PC-9 (cell line): ENCODE measurements at regions not wholly inside any gene's neighbourhood (a gene's known extent, or its start where the extent isn't known, plus 50 kb on each side); places are given as distances from the start of the nearest gene placed in this dataset.
A peak's percentile ranks its signal among the peaks of the same experiment; 100 is the strongest.

Experiments
- BruUV-seq: library from RNA; stranded (reverse); fragments of 400-500 nt; replicated peaks from 2 replicates; lab custom pipeline; 2021; lab: Mats Ljungman, UMichigan
- CTCF ChIA-PET: fragments of 300-600 bp; sonication (Branson Sonifier 250); formaldehyde crosslinking; loops from one replicate; lab custom pipeline; 2022; ENCODE audit warnings: antibody characterized with exemption; lab: Charles Lee
- POLR2A ChIA-PET: fragments of 300-600 bp; sonication (Branson Sonifier 250); formaldehyde crosslinking; loops from one replicate; lab custom pipeline; 2022; ENCODE audit warnings: antibody characterized with exemption; ENCODE audit not compliant: unreplicated experiment; lab: Charles Lee
- DNase-seq, 2 experiments: peaks; one replicate each; pipeline versions ENCODE4 v3.0.0 to v3.0.0-alpha.2; 2015 to 2022; ENCODE audit warnings: mixed read lengths in 1 of 2
- H2AFZ ChIP-seq: fragments of 200-600 bp; sonication (generic); 2 replicates; pipeline ENCODE4 v1.8.1; 2017; ENCODE audit warnings: antibody characterized with exemption
- H3F3A ChIP-seq: fragments of 200-600 bp; sonication (generic); 2 replicates; pipeline ENCODE4 v1.8.1; 2017; ENCODE audit warnings: antibody characterized with exemption, mild to moderate bottlenecking, low read depth; ENCODE audit not compliant: insufficient read depth
- H3K27ac ChIP-seq: fragments of 200-600 bp; sonication (generic); 2 replicates; pipeline ENCODE4 v1.6.1; 2016; ENCODE audit warnings: mixed run types
- H3K27me3 ChIP-seq: fragments of 200-600 bp; sonication (generic); 2 replicates; pipeline ENCODE4 v1.6.1; 2016; ENCODE audit warnings: low read depth, mixed run types; ENCODE audit not compliant: insufficient read depth
- H3K36me3 ChIP-seq: fragments of 200-600 bp; sonication (generic); 2 replicates; pipeline ENCODE4 v1.6.1; 2016; ENCODE audit warnings: low read depth, mixed run types
- H3K4me1 ChIP-seq: fragments of 200-600 bp; sonication (generic); replicated peaks from 2 replicates; pipeline ENCODE4 v1.6.1; 2016; ENCODE audit warnings: mixed run types; ENCODE audit not compliant: insufficient read depth
- H3K4me2 ChIP-seq: fragments of 200-600 bp; sonication (generic); 2 replicates; pipeline ENCODE4 v1.6.1; 2017; ENCODE audit warnings: mixed run types
- H3K4me3 ChIP-seq: fragments of 200-600 bp; sonication (generic); 2 replicates; pipeline ENCODE4 v1.6.1; 2016; ENCODE audit warnings: mixed run types
- H3K79me2 ChIP-seq: fragments of 200-600 bp; sonication (generic); 2 replicates; pipeline ENCODE4 v1.6.1; 2017; ENCODE audit warnings: low read depth, mixed run types
- H3K9me2 ChIP-seq: fragments of 200-600 bp; sonication (generic); 2 replicates; pipeline ENCODE4 v1.8.1; 2017; ENCODE audit warnings: mild to moderate bottlenecking; ENCODE audit not compliant: insufficient read depth
- H3K9me3 ChIP-seq: fragments of 200-600 bp; sonication (generic); 2 replicates; pipeline ENCODE4 v1.8.1; 2016; ENCODE audit warnings: low read depth; ENCODE audit not compliant: insufficient read depth
- H4K20me1 ChIP-seq: fragments of 200-600 bp; sonication (generic); 2 replicates; pipeline ENCODE4 v1.8.1; 2017; ENCODE audit not compliant: insufficient read depth
- CTCF ChIP-seq: fragments of 200-600 bp; sonication (generic); conservative IDR thresholded peaks from 2 replicates; pipeline ENCODE4 v1.6.1; 2017; ENCODE audit warnings: mixed run types, antibody characterized with exemption, mild to moderate bottlenecking, moderate library complexity
- EZH2 ChIP-seq: fragments of 200-600 bp; sonication (generic); IDR thresholded peaks from 2 replicates; pipeline ENCODE4 v1.8.0; 2017; ENCODE audit warnings: antibody characterized with exemption, low read depth
- intact Hi-C: fragments of 100-400 bp; cut with micrococcal nuclease; formaldehyde crosslinking; loops from one replicate; pipeline ENCODE4 v1.10.0; 2022; ENCODE audit not compliant: unreplicated experiment

- H3F3A ChIP-seq = no peaks in the 10 kb centered on the region
- peaks cover 6% of the 10 kb centered on the region; the same call in 1 of the 2 replicates for H3K9me2 ChIP-seq
- ChIA-PET CTCF (no interaction called here), POLR2A (interaction anchor here (0.6 kb wide), 1 partner anchor 285 kb away, joined by 3 read pairs; no protein-coding TSS in a partner anchor)
- H3K36me3 ChIP-seq = no peaks in the 10 kb centered on the region
- H3K4me3 ChIP-seq = no peak overlapping the region
- H3K4me2 ChIP-seq = no peak overlapping the region
- no TSS peak for BruUV-seq
- no peak for DNase-seq
- no peaks in the 10 kb centered on the region; the same call in 1 of the 2 replicates for H4K20me1 ChIP-seq
- no peaks in the 10 kb centered on the region; the same call in 1 of the 2 replicates for H3K9me3 ChIP-seq
- intact Hi-C loops = no loop called here
- H2AFZ ChIP-seq = no peak overlapping the region
- H3K79me2 ChIP-seq = no peaks in the 10 kb centered on the region
- H3K4me1 ChIP-seq = no peaks in the 10 kb centered on the region
- H3K27ac ChIP-seq = no peak overlapping the region
- TF ChIP-seq CTCF (no peak), EZH2 (no peak)
- no peaks in the 10 kb centered on the region for H3K27me3 ChIP-seq
These were observed 862.6 kb upstream of the CADM2 start for GRCh38 chr3:84096188-84096587.

- ChIA-PET POLR2A (no interaction called here), CTCF (interaction anchor here (0.6 kb wide), 1 partner anchor 155 kb away, joined by 4 read pairs; no protein-coding TSS in a partner anchor)
- TF ChIP-seq CTCF (no peak), EZH2 (no peak)
- H3K9me3 ChIP-seq = no peaks in the 10 kb centered on the region; the same call in 1 of the 2 replicates
- H3K27ac ChIP-seq = no peak overlapping the region
- no peak for DNase-seq
- peaks cover 9% of the 10 kb centered on the region for H3K9me2 ChIP-seq
- no peaks in the 10 kb centered on the region for H3K4me1 ChIP-seq
- H3K36me3 ChIP-seq = no peaks in the 10 kb centered on the region
- intact Hi-C loops = no loop called here
- no peak overlapping the region for H3K4me3 ChIP-seq
- no peak overlapping the region for H2AFZ ChIP-seq
- no peaks in the 10 kb centered on the region for H3K27me3 ChIP-seq
- no peak overlapping the region for H3K4me2 ChIP-seq
- no peaks in the 10 kb centered on the region for H3F3A ChIP-seq
- no peaks in the 10 kb centered on the region for H3K79me2 ChIP-seq
- no peaks in the 10 kb centered on the region for H4K20me1 ChIP-seq
- BruUV-seq = no TSS peak
These were observed 857.9 kb upstream of the CADM2 start for GRCh38 chr3:84100861-84101260.

GRCh38 chr3:84108442-84108971, 850.3 kb upstream of the CADM2 start:
- DNase-seq = peak; percentile 16 to 84
- no TSS peak for BruUV-seq
- Histone ChIP-seq H3K9me2 (no peaks in the 10 kb centered on the region), H3F3A (peaks cover 14% of the 10 kb centered on the region; the same call in 1 of the 2 replicates), H3K27ac (peak overlapping the region; percentile 54), H3K4me1 (peaks cover 14% of the 10 kb centered on the region; the same call in 1 of the 2 replicates), H3K36me3 (no peaks in the 10 kb centered on the region), H3K27me3 (no peaks in the 10 kb centered on the region), H3K79me2 (no peaks in the 10 kb centered on the region), H2AFZ (no peak overlapping the region), H3K9me3 (no peaks in the 10 kb centered on the region; the same call in none of the 2 replicates), H3K4me2 (peak overlapping the region; percentile 31), H4K20me1 (no peaks in the 10 kb centered on the region), H3K4me3 (no peak overlapping the region)
- ChIA-PET POLR2A (no interaction called here), CTCF (no interaction called here)
- intact Hi-C loops = no loop called here
- TF ChIP-seq CTCF = no peak
- no peak for TF ChIP-seq EZH2
